ENCODE measurements at regions not wholly inside any gene's neighbourhood (a gene's known extent, or its start where the extent isn't known, plus 50 kb on each side); places are given as distances from the start of the nearest gene placed in this dataset.

- peak; percentile 25 for DNase-seq
Observed at GRCh38 chr3:9301091-9301490, 51.6 kb upstream of the SRGAP3 start.

DNA sequence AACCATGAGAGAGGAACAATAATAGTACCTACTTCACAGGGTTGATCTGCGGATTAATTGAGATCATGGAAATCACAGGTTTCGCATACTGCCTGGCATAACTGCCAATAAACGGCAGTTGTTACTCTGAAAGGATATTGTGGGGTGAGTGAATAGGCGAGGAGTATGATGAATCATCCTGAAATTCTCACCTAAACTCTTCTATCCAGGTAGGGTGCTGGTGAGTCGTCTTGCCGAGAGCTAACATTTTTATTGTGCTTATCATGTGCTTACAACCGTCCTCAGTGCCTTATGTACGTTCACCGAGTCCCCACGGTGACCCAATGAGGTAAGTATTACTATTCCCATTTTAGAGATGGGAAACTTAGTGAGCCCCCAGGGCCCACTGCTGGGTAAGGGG, 52.4 kb upstream of the SRGAP3 start:
- no peak for DNase-seq

- DNase-seq, result peak; percentile 79
Observed at GRCh38 chr3:9302425-9303181, 53.2 kb upstream of the SRGAP3 start.

GRCh38 chr3:9308298-9308990, 54.4 kb upstream of the THUMPD3 start:
- peak; percentile 32 for DNase-seq

- DNase-seq, result no peak
Observed at GRCh38 chr3:9310043-9310442, 52.8 kb upstream of the THUMPD3 start.

- no peak for DNase-seq
Observed at GRCh38 chr3:9311228-9311627, 51.6 kb upstream of the THUMPD3 start.
